IMR-90 (cell line): ENCODE measurements at regions not wholly inside any gene's neighbourhood (a gene's known extent, or its start where the extent isn't known, plus 50 kb on each side); places are given as distances from the start of the nearest gene placed in this dataset.

ENCODE experiments used
- ATAC-seq: fragments of 200-7000 bp; cut with Tn5 transposase; 2 replicates; pipeline ENCODE4 v1.9.1; 2020; ENCODE audit warnings: low read depth, mild to moderate bottlenecking, moderate library complexity
- BruUV-seq: library from RNA; stranded (reverse); fragments of 400-500 nt; replicated peaks from 2 replicates; lab custom pipeline; 2021; lab: Mats Ljungman, UMichigan
- CTCF ChIA-PET: fragments of 300-600 bp; formaldehyde crosslinking; extraction: SDS; loops from one replicate; lab custom pipeline; 2021; ENCODE audit warnings: antibody characterized with exemption; lab: Yijun Ruan, JAX
- POLR2A ChIA-PET: fragments of 300-600 bp; sonication (Branson Sonifier 250); formaldehyde crosslinking; loops from one replicate; lab custom pipeline; 2022; ENCODE audit warnings: antibody characterized with exemption; ENCODE audit not compliant: unreplicated experiment; lab: Charles Lee
- DNase-seq: peaks from one replicate; pipeline ENCODE4 v3.0.0; 2013
- H2AFZ ChIP-seq: replicated peaks from 2 replicates; pipeline ENCODE3; 2013; ENCODE audit warnings: low read length, mild to moderate bottlenecking; ENCODE audit not compliant: poor library complexity
- H2AK5ac ChIP-seq: 2 replicates; pipeline ENCODE4 v1.6.1; 2013; ENCODE audit warnings: low read depth, low read length, inconsistent platforms
- H2AK9ac ChIP-seq: replicated peaks from 2 replicates; pipeline ENCODE3; 2013; ENCODE audit warnings: mild to moderate bottlenecking, low read depth, low read length, moderate library complexity; ENCODE audit not compliant: poor library complexity
- H2BK120ac ChIP-seq: 2 replicates; pipeline ENCODE4 v1.6.1; 2013; ENCODE audit warnings: low read depth, low read length, inconsistent platforms
- H2BK15ac ChIP-seq: 3 replicates; pipeline ENCODE4 v1.6.1; 2013; ENCODE audit warnings: low read depth, low read length, inconsistent platforms
- H2BK20ac ChIP-seq: 2 replicates; pipeline ENCODE4 v1.6.1; 2013; ENCODE audit warnings: low read depth, mild to moderate bottlenecking, inconsistent platforms, low read length, moderate library complexity
- H2BK5ac ChIP-seq: 2 replicates; pipeline ENCODE4 v1.6.1; 2013; ENCODE audit warnings: mild to moderate bottlenecking, low read depth, low read length, inconsistent platforms; ENCODE audit not compliant: poor library complexity, severe bottlenecking
- H3K14ac ChIP-seq: replicated peaks from 2 replicates; pipeline ENCODE4 v1.6.1; 2013; ENCODE audit warnings: low read depth, low read length, inconsistent platforms
- H3K18ac ChIP-seq: 2 replicates; pipeline ENCODE4 v1.6.1; 2013; ENCODE audit warnings: low read depth, low read length, control low read depth
- H3K23ac ChIP-seq: 2 replicates; pipeline ENCODE4 v1.6.1; 2013; ENCODE audit warnings: low read depth, low read length, inconsistent platforms
- H3K27ac ChIP-seq: 2 replicates; pipeline ENCODE4 v1.5.1; 2013; ENCODE audit warnings: mild to moderate bottlenecking, control low read depth, low read length; ENCODE audit not compliant: insufficient read depth
- H3K27me3 ChIP-seq: 2 replicates; pipeline ENCODE4 v1.6.1; 2013; ENCODE audit warnings: low read length; ENCODE audit not compliant: control insufficient read depth, insufficient read depth
- H3K36me3 ChIP-seq: 2 replicates; pipeline ENCODE4 v1.6.1; 2013; ENCODE audit warnings: low read length, mixed read lengths; ENCODE audit not compliant: control insufficient read depth, insufficient read depth
- H3K4ac ChIP-seq: 2 replicates; pipeline ENCODE4 v1.6.1; 2013; ENCODE audit warnings: low read depth, low read length, inconsistent platforms
- H3K4me1 ChIP-seq: 2 replicates; pipeline ENCODE4 v1.6.1; 2013; ENCODE audit warnings: low read length, mixed read lengths; ENCODE audit not compliant: control insufficient read depth, insufficient read depth
- H3K4me2 ChIP-seq: 2 replicates; pipeline ENCODE4 v1.6.1; 2013; ENCODE audit warnings: low read depth, mild to moderate bottlenecking, control low read depth, low read length, moderate library complexity
- H3K4me3 ChIP-seq: 2 replicates; pipeline ENCODE4 v1.5.1; 2013; ENCODE audit warnings: low read depth, mild to moderate bottlenecking, control low read depth, low read length, moderate library complexity; ENCODE audit not compliant: insufficient read depth
- H3K56ac ChIP-seq: 2 replicates; pipeline ENCODE4 v1.6.1; 2013; ENCODE audit warnings: low read length, inconsistent platforms; ENCODE audit not compliant: insufficient read depth; ENCODE audit errors: extremely low read depth
- H3K79me1 ChIP-seq, 2 experiments: 2 replicates each; pipeline ENCODE4 v1.6.1; 2013; ENCODE audit warnings: low read length in 2 of 2, inconsistent platforms in 1 of 2, low read depth in 1 of 2
- H3K9ac ChIP-seq: 2 replicates; pipeline ENCODE4 v1.6.1; 2013; ENCODE audit warnings: low read depth, low read length, control low read depth
- H3K9me1 ChIP-seq: 2 replicates; pipeline ENCODE4 v1.6.1; 2013; ENCODE audit warnings: low read length, inconsistent platforms; ENCODE audit not compliant: insufficient read depth
- H3K9me3 ChIP-seq: 2 replicates; pipeline ENCODE4 v1.6.1; 2013; ENCODE audit warnings: low read length; ENCODE audit not compliant: control insufficient read depth, insufficient read depth
- H4K20me1 ChIP-seq: 2 replicates; pipeline ENCODE4 v1.6.1; 2013; ENCODE audit warnings: low read length, inconsistent platforms; ENCODE audit not compliant: insufficient read depth
- H4K5ac ChIP-seq: 2 replicates; pipeline ENCODE4 v1.6.1; 2013; ENCODE audit warnings: mild to moderate bottlenecking, low read depth, low read length, control low read depth
- H4K8ac ChIP-seq, 2 experiments: 2 replicates each; pipeline ENCODE4 v1.6.1; 2013; ENCODE audit warnings: low read depth in 2 of 2, low read length in 2 of 2, control low read depth in 1 of 2, inconsistent platforms in 1 of 2
- H4K91ac ChIP-seq: 2 replicates; pipeline ENCODE4 v1.6.1; 2013; ENCODE audit warnings: low read depth, low read length, inconsistent platforms; ENCODE audit not compliant: insufficient read depth
- BHLHE40 ChIP-seq: fragments of 150-350 bp; IDR thresholded peaks from 2 replicates; pipeline ENCODE4 v1.6.1; 2016; ENCODE audit warnings: mild to moderate bottlenecking, low read depth, low read length
- CHD1 ChIP-seq: IDR thresholded peaks from 2 replicates; pipeline ENCODE4 v1.6.1; 2012; ENCODE audit warnings: low read depth, low read length, improper control_type of control experiment
- CTCF ChIP-seq: conservative IDR thresholded peaks from 2 replicates; pipeline ENCODE4 v1.5.1; 2012; ENCODE audit warnings: mild to moderate bottlenecking, low read depth, low read length, improper control_type of control experiment
- ELK1 ChIP-seq: fragments of 150-350 bp; IDR thresholded peaks from 2 replicates; pipeline ENCODE4 v1.6.1; 2016; ENCODE audit warnings: low read depth, mild to moderate bottlenecking, low read length, moderate library complexity, borderline replicate concordance
- FOS ChIP-seq: fragments of 150-350 bp; IDR thresholded peaks from 2 replicates; pipeline ENCODE4 v1.6.1; 2016; ENCODE audit warnings: low read depth, low read length
- MAFK ChIP-seq: IDR thresholded peaks from 2 replicates; pipeline ENCODE4 v1.6.1; 2012; ENCODE audit warnings: low read depth, low read length, improper control_type of control experiment
- MAZ ChIP-seq: IDR thresholded peaks from 2 replicates; pipeline ENCODE4 v1.6.1; 2012; ENCODE audit warnings: low read depth, mild to moderate bottlenecking, low read length, improper control_type of control experiment, moderate library complexity, borderline replicate concordance
- RAD21 ChIP-seq: IDR thresholded peaks from 2 replicates; pipeline ENCODE4 v1.6.1; 2012; ENCODE audit warnings: low read length, improper control_type of control experiment
- RCOR1 ChIP-seq: IDR thresholded peaks from 2 replicates; pipeline ENCODE4 v1.6.1; 2012; ENCODE audit warnings: mild to moderate bottlenecking, low read length, improper control_type of control experiment; ENCODE audit not compliant: insufficient replicate concordance
- RFX5 ChIP-seq: IDR thresholded peaks from 2 replicates; pipeline ENCODE4 v1.8.0; 2012; ENCODE audit warnings: low read depth, mild to moderate bottlenecking, low read length, moderate library complexity
- SMC3 ChIP-seq: fragments of 150-350 bp; IDR thresholded peaks from 2 replicates; pipeline ENCODE4 v1.6.1; 2016; ENCODE audit warnings: low read depth, mild to moderate bottlenecking, antibody characterized with exemption, low read length, moderate library complexity
- USF2 ChIP-seq: fragments of 150-350 bp; IDR thresholded peaks from 2 replicates; pipeline ENCODE4 v1.6.1; 2017; ENCODE audit warnings: mild to moderate bottlenecking, antibody characterized with exemption, low read length, low read depth
- WGBS, 2 experiments: methylation state at CpG; one replicate each; pipeline versions ENCODE4 v1.1.5 to v1.1.7; 2013; ENCODE audit warnings: missing lambda C conversion rate in 2 of 2; ENCODE audit not compliant: insufficient read length in 1 of 2; ENCODE audit errors: extremely low coverage in 2 of 2; 5-methylcytosine and 5-hydroxymethylcytosine counted together
- dilution Hi-C: fragments of 300-500 bp; cut with HindIII; formaldehyde crosslinking; loops from one replicate; pipeline ENCODE4 v1.14.3; 2018; ENCODE audit warnings: low sequenced_read_pairs; ENCODE audit not compliant: unreplicated experiment
- in situ Hi-C: fragments of 300-500 bp; cut with MboI; formaldehyde crosslinking; loops from 3 replicates; pipeline ENCODE4 v1.14.3; 2019; ENCODE audit warnings: low sequenced_read_pairs, inconsistent platforms, mixed read lengths
- intact Hi-C: fragments of 100-400 bp; cut with micrococcal nuclease; formaldehyde crosslinking; loops from 2 replicates; pipeline ENCODE4 v1.10.0; 2022

- Histone ChIP-seq H3K9me1 (no peaks in the 10 kb centered on the region), H3K23ac (no peak overlapping the region), H3K4me3 (no peak overlapping the region), H3K79me1 (no peaks in the 10 kb centered on the region), H4K20me1 (no peaks in the 10 kb centered on the region), H3K27ac (no peak overlapping the region), H4K5ac (no peak overlapping the region), H2BK120ac (no peak overlapping the region), H3K4me1 (no peaks in the 10 kb centered on the region), H2BK5ac (no peak overlapping the region), H3K14ac (no peak overlapping the region), H3K27me3 (no peaks in the 10 kb centered on the region; the same call in 1 of the 2 replicates), H2BK15ac (no peak overlapping the region), H3K4me2 (no peak overlapping the region), H4K8ac (no peak overlapping the region), H3K4ac (no peak overlapping the region), H3K9me3 (no peaks in the 10 kb centered on the region), H4K91ac (no peak overlapping the region), H3K18ac (no peak overlapping the region), H2AK9ac (no peak overlapping the region), H2BK20ac (no peak overlapping the region), H2AFZ (no peak overlapping the region), H3K9ac (no peak overlapping the region), H2AK5ac (no peak overlapping the region), H3K56ac (no peak overlapping the region), H3K36me3 (no peaks in the 10 kb centered on the region)
- intact Hi-C loops = no loop called here
- CTCF ChIA-PET = no interaction called here
- BruUV-seq = no TSS peak
- ATAC-seq (no peak), DNase-seq (no peak)
- in situ Hi-C loops = no loop called here
- dilution Hi-C loops = no loop called here
- POLR2A ChIA-PET = no interaction called here
- no CpG with 5 or more reads among the region's 3 CpGs for WGBS, 2 experiments
- TF ChIP-seq USF2 (no peak), CHD1 (no peak), RCOR1 (no peak), MAZ (no peak), SMC3 (no peak), CTCF (no peak), RAD21 (no peak), BHLHE40 (no peak), MAFK (no peak), RFX5 (no peak), ELK1 (no peak), FOS (no peak)
Observed at GRCh38 chr4:145404761-145405160, 76.9 kb upstream of the SMAD1 start.
